ENCODE measurements at regions not wholly inside any gene's neighbourhood (a gene's known extent, or its start where the extent isn't known, plus 50 kb on each side); places are given as distances from the start of the nearest gene placed in this dataset.

DNA sequence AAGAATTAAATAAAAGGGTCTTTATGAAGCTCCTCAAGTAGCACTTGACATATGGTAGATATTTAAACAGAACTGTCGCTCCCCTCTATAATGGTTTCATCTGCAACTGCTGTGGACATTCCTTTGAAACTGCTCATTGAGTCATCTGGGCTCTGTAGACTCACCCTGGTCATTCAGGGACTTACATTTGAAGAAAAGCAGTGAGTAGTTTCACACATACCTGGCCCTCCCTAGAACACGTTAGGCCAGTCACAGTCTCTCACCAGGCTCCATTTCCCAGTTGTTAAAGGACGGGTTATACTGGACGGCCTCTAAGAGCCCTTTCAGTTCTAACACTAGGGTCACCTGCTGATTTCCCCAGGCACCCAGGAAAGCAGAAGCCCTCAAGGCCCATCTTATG is 217.0 kb downstream of the BCL11B start:
- no peak overlapping the region for H3K4me3 ChIP-seq (ENCODE audit: control insufficient read depth, low read depth, low read length)
- DNase-seq (ENCODE audit: low read depth), result no peak
- TF ChIP-seq CTCF (conservative IDR thresholded peaks at IDR 0.05; ENCODE audit: control insufficient read depth, insufficient read depth, low read depth, low read length), result no peak

- no peak for TF ChIP-seq CTCF (conservative IDR thresholded peaks at IDR 0.05; ENCODE audit: control insufficient read depth, insufficient read depth, low read depth, low read length)
- H3K4me3 ChIP-seq (ENCODE audit: control insufficient read depth, low read depth, low read length), result no peak overlapping the region
- DNase-seq (ENCODE audit: low read depth), result no peak
Observed at GRCh38 chr14:99055816-99056215, 216.2 kb downstream of the BCL11B start.

GRCh38 chr14:99057576-99058083 is 214.4 kb downstream of the BCL11B start:
- DNase-seq (ENCODE audit: low read depth), result no peak
- no peak overlapping the region for H3K4me3 ChIP-seq (ENCODE audit: control insufficient read depth, low read depth, low read length)
- no peak for TF ChIP-seq CTCF (conservative IDR thresholded peaks at IDR 0.05; ENCODE audit: control insufficient read depth, insufficient read depth, low read depth, low read length)

DNA sequence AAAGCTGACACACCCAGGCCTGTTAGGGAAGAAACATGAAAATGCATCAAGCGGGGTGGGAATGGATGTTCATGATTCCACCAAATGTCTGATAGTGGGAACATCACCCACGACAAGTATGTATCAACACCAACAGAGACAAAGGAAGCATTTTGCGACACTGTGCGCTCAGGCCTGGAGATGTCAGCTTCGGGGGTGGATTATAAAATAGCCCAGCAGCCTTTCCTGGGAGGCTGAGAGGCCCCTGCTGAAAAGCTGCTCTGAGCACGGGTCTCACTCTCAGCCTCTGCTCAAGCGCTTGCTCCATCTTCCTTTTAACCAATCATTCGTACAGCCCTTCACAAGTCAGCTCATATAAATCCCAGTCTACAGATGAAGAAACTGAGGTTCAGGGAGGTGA is 213.5 kb downstream of the BCL11B start:
- TF ChIP-seq CTCF (conservative IDR thresholded peaks at IDR 0.05; ENCODE audit: control insufficient read depth, insufficient read depth, low read depth, low read length), result no peak
- no peak for DNase-seq (ENCODE audit: low read depth)
- H3K4me3 ChIP-seq (ENCODE audit: control insufficient read depth, low read depth, low read length), result no peak overlapping the region

DNA sequence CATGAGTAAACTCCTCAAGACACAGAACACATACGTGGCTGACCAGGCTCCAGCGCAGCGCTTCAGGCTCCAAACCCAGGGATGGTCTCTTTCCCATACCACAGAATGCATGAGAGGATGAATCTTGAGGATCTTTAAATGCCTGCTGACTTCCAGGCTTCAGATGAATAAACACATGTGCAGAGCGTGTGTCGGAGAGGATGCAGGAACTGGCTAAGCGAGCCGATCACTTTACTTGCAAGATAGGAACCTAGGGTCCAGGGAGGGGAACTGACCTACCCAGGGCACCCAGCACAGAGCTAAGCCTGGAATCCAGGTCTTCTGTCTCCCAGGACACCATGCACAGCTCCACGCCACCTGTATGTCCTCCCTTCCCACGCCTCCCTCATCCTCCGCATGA is 209.8 kb downstream of the BCL11B start:
- no peak for DNase-seq (ENCODE audit: low read depth)
- no peak for TF ChIP-seq CTCF (conservative IDR thresholded peaks at IDR 0.05; ENCODE audit: control insufficient read depth, insufficient read depth, low read depth, low read length)
- no peak overlapping the region for H3K4me3 ChIP-seq (ENCODE audit: control insufficient read depth, low read depth, low read length)

GRCh38 chr14:99062772-99063418 is 209.1 kb downstream of the BCL11B start:
- no peak overlapping the region for H3K4me3 ChIP-seq (ENCODE audit: control insufficient read depth, low read depth, low read length)
- no peak for TF ChIP-seq CTCF (conservative IDR thresholded peaks at IDR 0.05; ENCODE audit: control insufficient read depth, insufficient read depth, low read depth, low read length)
- DNase-seq (ENCODE audit: low read depth), result no peak

All from fibroblast of mammary gland (primary cell).